Erythroblast (primary cell): ENCODE measurements at regions not wholly inside any gene's neighbourhood (a gene's known extent, or its start where the extent isn't known, plus 50 kb on each side); places are given as distances from the start of the nearest gene placed in this dataset.

Experiments used
- GATA1 ChIP-seq: IDR thresholded peaks from 2 replicates; pipeline ENCODE4 v1.6.1; 2011; ENCODE audit warnings: low read depth, mild to moderate bottlenecking, control low read depth, low read length, moderate library complexity
- POLR2A ChIP-seq: IDR thresholded peaks from 2 replicates; pipeline ENCODE4 v1.6.1; 2011; ENCODE audit warnings: mild to moderate bottlenecking, low read length

DNA sequence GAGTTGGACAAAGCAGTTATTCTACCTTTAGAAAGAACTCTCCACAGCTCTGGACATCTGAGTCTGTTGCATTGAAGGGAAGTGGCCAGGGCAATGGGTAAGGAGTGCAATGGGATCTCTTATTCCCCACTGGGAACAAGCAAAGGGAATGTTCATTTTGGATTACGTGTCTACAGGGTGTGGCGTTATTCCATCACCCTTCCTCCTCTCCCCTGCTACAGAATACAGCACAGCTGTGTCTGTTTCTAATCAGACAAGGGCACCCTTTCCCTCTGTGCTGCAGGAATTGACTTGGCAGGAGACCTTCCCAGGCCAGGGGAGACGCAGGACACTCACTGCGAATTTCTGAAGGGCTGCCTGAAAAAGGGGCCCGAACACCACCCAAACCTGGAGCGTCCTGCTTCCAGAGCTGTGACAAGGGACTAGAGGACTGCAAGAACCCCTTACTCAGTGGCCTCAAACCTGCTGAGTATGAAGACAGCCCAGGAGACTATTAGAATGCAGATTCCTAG lies 163.6 kb upstream of the RAB4A start:
- TF ChIP-seq POLR2A = no peak
- no peak for TF ChIP-seq GATA1
